ENCODE measurements at regions not wholly inside any gene's neighbourhood (a gene's known extent, or its start where the extent isn't known, plus 50 kb on each side); places are given as distances from the start of the nearest gene placed in this dataset.
"Not testable (repeated sequence)": the region's sequence is repeated elsewhere in the genome, so short reads cannot be mapped to it uniquely, and the experiment has no call there.

- Histone ChIP-seq H3K4me1 (ENCODE audit: control insufficient read depth, insufficient read depth, low read length) (no peaks in the 10 kb centered on the region), H3K9me3 (ENCODE audit: control insufficient read depth, low read length) (no peaks in the 10 kb centered on the region), H3K4me3 (ENCODE audit: low read length) (no peak overlapping the region), H3K36me3 (ENCODE audit: control insufficient read depth, insufficient read depth, low read length, severe bottlenecking) (no peaks in the 10 kb centered on the region), H3K27me3 (replicated peaks; ENCODE audit: control insufficient read depth, insufficient read depth, low read length) (no peaks in the 10 kb centered on the region), H3K9ac (ENCODE audit: low read length) (no peak overlapping the region)
- no peak for DNase-seq (ENCODE audit: low read depth)
Observed at GRCh38 chr13:82961757-82962156, 920.5 kb downstream of the SLITRK1 start.

GRCh38 chr13:82952336-82952735 lies 929.9 kb downstream of the SLITRK1 start:
- H3K27me3 ChIP-seq (replicated peaks; ENCODE audit: control insufficient read depth, insufficient read depth, low read length); H3K9me3 ChIP-seq (ENCODE audit: control insufficient read depth, low read length); H3K4me1 ChIP-seq (ENCODE audit: control insufficient read depth, insufficient read depth, low read length); H3K9ac ChIP-seq (ENCODE audit: low read length); H3K36me3 ChIP-seq (ENCODE audit: control insufficient read depth, insufficient read depth, low read length, severe bottlenecking); H3K4me3 ChIP-seq (ENCODE audit: low read length); DNase-seq (ENCODE audit: low read depth): not testable (repeated sequence)

- Histone ChIP-seq H3K4me3 (ENCODE audit: low read length) (no peak overlapping the region), H3K9me3 (ENCODE audit: control insufficient read depth, low read length) (no peaks in the 10 kb centered on the region), H3K4me1 (ENCODE audit: control insufficient read depth, insufficient read depth, low read length) (peaks cover 9% of the 10 kb centered on the region), H3K9ac (ENCODE audit: low read length) (no peak overlapping the region), H3K36me3 (ENCODE audit: control insufficient read depth, insufficient read depth, low read length, severe bottlenecking) (no peaks in the 10 kb centered on the region), H3K27me3 (replicated peaks; ENCODE audit: control insufficient read depth, insufficient read depth, low read length) (no peaks in the 10 kb centered on the region)
- no peak for DNase-seq (ENCODE audit: low read depth)
Observed at GRCh38 chr13:82947683-82948082, 934.6 kb downstream of the SLITRK1 start.

GRCh38 chr13:82947191-82947621 lies 935.1 kb downstream of the SLITRK1 start:
- Histone ChIP-seq H3K4me3 (ENCODE audit: low read length) (no peak overlapping the region), H3K27me3 (replicated peaks; ENCODE audit: control insufficient read depth, insufficient read depth, low read length) (no peaks in the 10 kb centered on the region), H3K9me3 (ENCODE audit: control insufficient read depth, low read length) (no peaks in the 10 kb centered on the region), H3K36me3 (ENCODE audit: control insufficient read depth, insufficient read depth, low read length, severe bottlenecking) (no peaks in the 10 kb centered on the region), H3K4me1 (ENCODE audit: control insufficient read depth, insufficient read depth, low read length) (peaks cover 9% of the 10 kb centered on the region), H3K9ac (ENCODE audit: low read length) (no peak overlapping the region)
- no peak for DNase-seq (ENCODE audit: low read depth)

GRCh38 chr13:82938644-82939043 lies 943.6 kb downstream of the SLITRK1 start:
- no peaks in the 10 kb centered on the region for H3K9me3 ChIP-seq (ENCODE audit: control insufficient read depth, low read length)
- H3K36me3 ChIP-seq (ENCODE audit: control insufficient read depth, insufficient read depth, low read length, severe bottlenecking): no peaks in the 10 kb centered on the region
- H3K4me1 ChIP-seq (ENCODE audit: control insufficient read depth, insufficient read depth, low read length): no peaks in the 10 kb centered on the region
- DNase-seq (ENCODE audit: low read depth): no peak
- no peak overlapping the region for H3K4me3 ChIP-seq (ENCODE audit: low read length)
- no peaks in the 10 kb centered on the region for H3K27me3 ChIP-seq (replicated peaks; ENCODE audit: control insufficient read depth, insufficient read depth, low read length)
- H3K9ac ChIP-seq (ENCODE audit: low read length): no peak overlapping the region

- H3K9ac ChIP-seq (ENCODE audit: low read length): no peak overlapping the region
- no peak overlapping the region for H3K4me3 ChIP-seq (ENCODE audit: low read length)
- no peak for DNase-seq (ENCODE audit: low read depth)
- H3K9me3 ChIP-seq (ENCODE audit: control insufficient read depth, low read length): no peaks in the 10 kb centered on the region
- no peaks in the 10 kb centered on the region for H3K36me3 ChIP-seq (ENCODE audit: control insufficient read depth, insufficient read depth, low read length, severe bottlenecking)
- no peaks in the 10 kb centered on the region for H3K27me3 ChIP-seq (replicated peaks; ENCODE audit: control insufficient read depth, insufficient read depth, low read length)
- no peaks in the 10 kb centered on the region for H3K4me1 ChIP-seq (ENCODE audit: control insufficient read depth, insufficient read depth, low read length)
Observed at GRCh38 chr13:82934000-82934399, 948.3 kb downstream of the SLITRK1 start.

GRCh38 chr13:82925114-82925513 lies 957.2 kb downstream of the SLITRK1 start:
- H3K4me1 ChIP-seq (ENCODE audit: control insufficient read depth, insufficient read depth, low read length): no peaks in the 10 kb centered on the region
- H3K36me3 ChIP-seq (ENCODE audit: control insufficient read depth, insufficient read depth, low read length, severe bottlenecking): no peaks in the 10 kb centered on the region
- H3K9ac ChIP-seq (ENCODE audit: low read length): no peak overlapping the region
- DNase-seq (ENCODE audit: low read depth): no peak
- H3K4me3 ChIP-seq (ENCODE audit: low read length): no peak overlapping the region
- no peaks in the 10 kb centered on the region for H3K9me3 ChIP-seq (ENCODE audit: control insufficient read depth, low read length)
- no peaks in the 10 kb centered on the region for H3K27me3 ChIP-seq (replicated peaks; ENCODE audit: control insufficient read depth, insufficient read depth, low read length)

- H3K36me3 ChIP-seq (ENCODE audit: control insufficient read depth, insufficient read depth, low read length, severe bottlenecking): no peaks in the 10 kb centered on the region
Observed at GRCh38 chr13:82917984-82918383, 964.3 kb downstream of the SLITRK1 start.

GRCh38 chr13:82912564-82912963 lies 969.7 kb downstream of the SLITRK1 start:
- Histone ChIP-seq H3K9me3 (ENCODE audit: control insufficient read depth, low read length) (no peaks in the 10 kb centered on the region), H3K36me3 (ENCODE audit: control insufficient read depth, insufficient read depth, low read length, severe bottlenecking) (no peaks in the 10 kb centered on the region), H3K4me1 (ENCODE audit: control insufficient read depth, insufficient read depth, low read length) (no peaks in the 10 kb centered on the region), H3K4me3 (ENCODE audit: low read length) (no peak overlapping the region), H3K9ac (ENCODE audit: low read length) (no peak overlapping the region), H3K27me3 (replicated peaks; ENCODE audit: control insufficient read depth, insufficient read depth, low read length) (no peaks in the 10 kb centered on the region)
- no peak for DNase-seq (ENCODE audit: low read depth)

More at GRCh38 chr13:82917984-82918383, 964.3 kb downstream of the SLITRK1 start:
- H3K4me1 ChIP-seq (ENCODE audit: control insufficient read depth, insufficient read depth, low read length): no peaks in the 10 kb centered on the region
- no peak overlapping the region for H3K4me3 ChIP-seq (ENCODE audit: low read length)
- no peaks in the 10 kb centered on the region for H3K9me3 ChIP-seq (ENCODE audit: control insufficient read depth, low read length)
- DNase-seq (ENCODE audit: low read depth): no peak
- no peak overlapping the region for H3K9ac ChIP-seq (ENCODE audit: low read length)
- H3K27me3 ChIP-seq (replicated peaks; ENCODE audit: control insufficient read depth, insufficient read depth, low read length): no peaks in the 10 kb centered on the region

- Histone ChIP-seq H3K9me3 (ENCODE audit: control insufficient read depth, low read length) (peaks cover 7% of the 10 kb centered on the region), H3K36me3 (ENCODE audit: control insufficient read depth, insufficient read depth, low read length, severe bottlenecking) (no peaks in the 10 kb centered on the region), H3K9ac (ENCODE audit: low read length) (no peak overlapping the region), H3K4me3 (ENCODE audit: low read length) (no peak overlapping the region), H3K27me3 (replicated peaks; ENCODE audit: control insufficient read depth, insufficient read depth, low read length) (no peaks in the 10 kb centered on the region), H3K4me1 (ENCODE audit: control insufficient read depth, insufficient read depth, low read length) (no peaks in the 10 kb centered on the region)
- no peak for DNase-seq (ENCODE audit: low read depth)
Observed at GRCh38 chr13:82905071-82905470, 977.2 kb downstream of the SLITRK1 start.

GRCh38 chr13:82900453-82900852 lies 981.8 kb downstream of the SLITRK1 start:
- H3K36me3 ChIP-seq (ENCODE audit: control insufficient read depth, insufficient read depth, low read length, severe bottlenecking): no peaks in the 10 kb centered on the region
- no peak overlapping the region for H3K4me3 ChIP-seq (ENCODE audit: low read length)
- no peak overlapping the region for H3K9ac ChIP-seq (ENCODE audit: low read length)
- no peak for DNase-seq (ENCODE audit: low read depth)
- H3K9me3 ChIP-seq (ENCODE audit: control insufficient read depth, low read length): peaks cover 10% of the 10 kb centered on the region
- H3K27me3 ChIP-seq (replicated peaks; ENCODE audit: control insufficient read depth, insufficient read depth, low read length): no peaks in the 10 kb centered on the region
- no peaks in the 10 kb centered on the region for H3K4me1 ChIP-seq (ENCODE audit: control insufficient read depth, insufficient read depth, low read length)

- Histone ChIP-seq H3K9me3 (ENCODE audit: control insufficient read depth, low read length) (peaks cover 4% of the 10 kb centered on the region), H3K36me3 (ENCODE audit: control insufficient read depth, insufficient read depth, low read length, severe bottlenecking) (no peaks in the 10 kb centered on the region), H3K9ac (ENCODE audit: low read length) (no peak overlapping the region), H3K4me1 (ENCODE audit: control insufficient read depth, insufficient read depth, low read length) (no peaks in the 10 kb centered on the region), H3K4me3 (ENCODE audit: low read length) (no peak overlapping the region), H3K27me3 (replicated peaks; ENCODE audit: control insufficient read depth, insufficient read depth, low read length) (no peaks in the 10 kb centered on the region)
- no peak for DNase-seq (ENCODE audit: low read depth)
Observed at GRCh38 chr13:82898586-82898985, 983.7 kb downstream of the SLITRK1 start.
